GM12865 (cell line): ENCODE measurements at regions not wholly inside any gene's neighbourhood (a gene's known extent, or its start where the extent isn't known, plus 50 kb on each side); places are given as distances from the start of the nearest gene placed in this dataset.

Experiments
- DNase-seq: peaks from one replicate; pipeline ENCODE4 v3.0.0; 2010; ENCODE audit warnings: low read depth
- H3K4me3 ChIP-seq: 2 replicates; pipeline ENCODE4 v1.5.1; 2011; ENCODE audit warnings: mild to moderate bottlenecking, low read depth, low read length, control low read depth
- TF ChIP-seq, protein P1 (sequence below): IDR thresholded peaks from 2 replicates; pipeline ENCODE4 v1.5.1; 2011; ENCODE audit warnings: low read length, control low read depth, low read depth, inconsistent platforms; ENCODE audit not compliant: insufficient read depth; ENCODE audit errors: missing control alignments

DNA sequence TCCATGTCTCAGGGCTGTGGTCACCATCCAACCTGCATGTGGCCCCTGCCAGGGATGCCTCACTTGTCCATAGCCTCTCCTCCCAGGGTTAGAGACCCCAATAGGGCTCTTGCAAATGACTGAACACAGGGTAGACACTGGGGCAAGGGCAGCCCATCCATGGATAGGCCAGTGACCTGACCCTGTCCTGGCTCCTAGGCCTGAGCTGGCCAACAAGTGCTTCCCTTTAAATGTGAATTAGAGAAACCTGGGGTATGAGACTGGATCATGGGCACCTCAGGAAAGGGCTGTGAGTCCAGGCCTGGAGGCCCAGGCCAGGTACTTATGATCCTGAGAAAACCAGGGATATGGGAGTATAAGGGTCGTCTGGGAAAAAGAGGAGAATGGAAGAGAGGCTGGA is 64.5 kb downstream of the COPS8 start:
- TF ChIP-seq, protein P1, sequence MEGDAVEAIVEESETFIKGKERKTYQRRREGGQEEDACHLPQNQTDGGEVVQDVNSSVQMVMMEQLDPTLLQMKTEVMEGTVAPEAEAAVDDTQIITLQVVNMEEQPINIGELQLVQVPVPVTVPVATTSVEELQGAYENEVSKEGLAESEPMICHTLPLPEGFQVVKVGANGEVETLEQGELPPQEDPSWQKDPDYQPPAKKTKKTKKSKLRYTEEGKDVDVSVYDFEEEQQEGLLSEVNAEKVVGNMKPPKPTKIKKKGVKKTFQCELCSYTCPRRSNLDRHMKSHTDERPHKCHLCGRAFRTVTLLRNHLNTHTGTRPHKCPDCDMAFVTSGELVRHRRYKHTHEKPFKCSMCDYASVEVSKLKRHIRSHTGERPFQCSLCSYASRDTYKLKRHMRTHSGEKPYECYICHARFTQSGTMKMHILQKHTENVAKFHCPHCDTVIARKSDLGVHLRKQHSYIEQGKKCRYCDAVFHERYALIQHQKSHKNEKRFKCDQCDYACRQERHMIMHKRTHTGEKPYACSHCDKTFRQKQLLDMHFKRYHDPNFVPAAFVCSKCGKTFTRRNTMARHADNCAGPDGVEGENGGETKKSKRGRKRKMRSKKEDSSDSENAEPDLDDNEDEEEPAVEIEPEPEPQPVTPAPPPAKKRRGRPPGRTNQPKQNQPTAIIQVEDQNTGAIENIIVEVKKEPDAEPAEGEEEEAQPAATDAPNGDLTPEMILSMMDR, result no peak
- no peak overlapping the region for H3K4me3 ChIP-seq
- no peak for DNase-seq

DNA sequence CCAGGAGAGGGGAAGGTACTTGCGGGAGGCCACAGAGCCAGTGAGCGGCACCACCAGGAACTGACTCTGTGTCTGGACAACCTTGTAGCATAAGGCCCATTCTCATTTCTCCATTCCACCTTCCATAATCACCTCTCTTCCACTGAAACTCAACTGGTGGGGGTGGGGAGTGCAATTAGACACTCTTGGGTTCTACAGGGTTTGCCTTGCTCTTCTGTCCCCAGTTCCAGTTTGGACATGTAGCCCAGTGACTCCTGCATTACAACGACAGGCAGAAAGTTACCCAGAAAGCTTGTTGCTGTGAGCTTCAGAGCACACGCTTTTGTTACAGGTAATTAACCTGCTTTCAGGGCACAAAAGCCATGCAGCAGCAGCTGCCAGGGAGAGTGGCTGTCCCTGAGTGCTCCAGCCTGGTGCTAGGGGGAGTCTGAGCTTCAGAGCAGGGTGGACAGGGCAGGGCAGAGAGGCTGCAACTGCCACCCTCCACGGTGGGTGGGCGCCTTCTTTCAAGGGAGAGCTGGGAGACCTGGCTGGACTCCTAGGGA is 65.2 kb downstream of the COPS8 start:
- no peak overlapping the region for H3K4me3 ChIP-seq
- DNase-seq, result no peak
- TF ChIP-seq, protein P1, result no peak

DNA sequence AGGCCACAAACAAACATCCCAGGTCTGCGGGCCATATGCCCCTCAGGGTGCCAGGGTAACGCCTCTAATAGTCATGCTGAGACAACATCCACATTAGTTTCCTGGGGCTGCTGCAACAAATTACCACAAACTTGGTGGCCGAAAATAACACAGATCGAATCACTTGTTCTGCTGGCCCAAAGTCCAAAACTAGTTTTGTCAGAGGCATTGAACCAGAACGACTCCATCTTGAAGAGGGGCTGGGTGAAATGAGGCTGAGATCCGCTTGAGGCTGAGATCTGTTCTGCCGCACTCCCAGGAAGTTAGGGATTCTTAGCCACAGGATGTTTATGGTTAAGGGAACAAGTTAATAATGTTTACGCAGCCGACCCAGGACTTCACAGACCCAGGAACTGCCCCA is 66.7 kb downstream of the COPS8 start:
- TF ChIP-seq, protein P1, result no peak
- H3K4me3 ChIP-seq, result no peak overlapping the region
- DNase-seq, result no peak

DNA sequence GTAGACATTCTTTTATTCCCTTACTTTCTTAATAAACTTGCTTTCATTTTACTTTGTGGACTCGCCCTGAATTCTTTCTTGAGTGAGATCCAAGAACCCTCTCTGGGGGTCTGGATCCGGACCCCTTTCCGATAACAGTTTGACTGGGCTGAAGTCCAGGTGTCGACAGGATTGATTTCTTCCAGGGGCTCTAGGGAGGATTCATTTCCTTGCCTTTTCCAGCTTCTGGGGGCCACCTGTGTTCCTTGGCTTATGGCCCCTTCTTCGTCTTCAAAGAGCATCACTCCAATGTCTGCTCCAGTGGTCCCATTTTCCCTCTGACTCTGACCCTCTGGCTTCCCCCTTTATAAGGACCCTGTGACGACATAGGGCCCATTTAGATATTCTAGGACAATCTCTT is 67.5 kb downstream of the COPS8 start:
- TF ChIP-seq, protein P1, result no peak
- no peak for DNase-seq
- no peak overlapping the region for H3K4me3 ChIP-seq

DNA sequence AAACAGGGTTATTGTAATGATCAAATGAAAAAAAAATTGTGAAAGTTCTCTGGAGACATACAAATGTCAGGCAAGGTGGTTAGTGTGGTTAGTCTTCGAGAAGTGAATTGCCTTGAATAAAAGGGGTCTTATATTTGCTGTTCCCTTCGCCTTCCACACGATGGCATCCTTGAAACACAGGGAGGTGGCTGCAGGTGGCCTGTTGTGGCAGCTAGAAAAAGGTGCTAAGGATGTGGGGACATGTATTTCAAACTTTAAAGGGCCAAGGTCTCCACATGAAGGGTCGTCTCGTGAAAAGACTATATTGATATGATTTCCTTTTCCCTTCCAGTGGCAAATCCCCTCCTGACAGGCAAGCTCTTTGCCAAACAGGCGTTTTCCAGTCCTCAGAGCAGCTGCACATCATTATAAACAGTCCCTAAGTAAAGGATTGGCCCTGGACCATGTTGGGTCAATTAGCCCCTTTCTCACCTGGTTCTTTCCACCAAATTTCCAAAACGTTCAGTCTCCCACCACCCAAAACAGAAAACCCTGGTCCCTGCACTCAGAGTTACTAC is 68.5 kb downstream of the COPS8 start:
- DNase-seq, result peak; percentile 81
- TF ChIP-seq, protein P1, result peak; percentile 80
- H3K4me3 ChIP-seq, result no peak overlapping the region

DNA sequence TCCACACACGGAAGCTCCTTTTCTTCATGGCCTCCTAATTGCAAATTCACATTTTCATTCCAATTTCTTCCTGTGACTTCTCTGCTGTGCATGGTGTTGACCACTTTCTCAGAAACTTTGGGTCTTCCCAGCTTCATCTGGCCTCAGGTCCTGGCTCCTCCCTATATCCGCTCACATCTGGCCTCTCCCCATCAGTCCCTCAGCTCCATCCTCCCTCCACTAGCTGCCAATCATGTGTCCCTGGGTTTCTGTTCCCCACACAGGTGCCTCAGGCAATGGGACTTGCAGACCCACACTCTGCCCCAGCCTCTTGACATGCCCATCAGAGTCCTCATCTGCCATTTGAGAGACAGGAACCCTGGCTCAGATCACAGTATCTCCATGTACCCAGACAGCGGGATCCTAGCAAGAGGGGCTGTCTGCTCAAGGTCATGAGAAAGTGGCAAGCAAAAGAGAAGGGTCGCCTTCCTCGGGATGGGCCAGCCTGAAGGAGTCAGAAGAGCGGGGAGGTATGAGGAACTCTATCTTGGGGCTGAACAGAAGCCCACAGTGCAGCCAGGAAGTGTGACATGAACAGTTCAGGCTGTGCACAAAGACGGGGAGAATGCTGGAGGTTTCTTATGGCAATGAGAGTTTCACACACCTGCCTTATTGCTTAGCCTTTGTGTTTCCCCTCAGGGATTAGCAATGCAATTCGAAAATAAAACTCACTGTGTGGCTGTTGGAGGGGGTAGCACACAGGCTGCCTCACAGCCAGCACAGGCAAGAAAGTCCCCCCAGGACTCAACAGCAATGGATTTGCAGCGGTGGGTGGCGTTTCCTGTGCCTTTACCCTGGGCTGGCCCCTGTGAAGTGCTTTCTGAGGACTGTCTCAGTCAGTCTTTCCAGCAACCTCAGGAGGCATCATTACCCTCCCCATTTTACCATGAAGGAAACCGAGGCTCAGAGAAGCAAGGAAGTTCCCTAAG is 69.5 kb downstream of the COPS8 start:
- TF ChIP-seq, protein P1, result no peak
- peak; percentile 84 for DNase-seq

More for the DNA sequence above, 69.5 kb downstream of the COPS8 start:
- H3K4me3 ChIP-seq, result no peak overlapping the region
